Right cardiac atrium (tissue), 5 donors: ENCODE measurements at regions not wholly inside any gene's neighbourhood (a gene's known extent, or its start where the extent isn't known, plus 50 kb on each side); places are given as distances from the start of the nearest gene placed in this dataset.
A peak's percentile ranks its signal among the peaks of the same experiment; 100 is the strongest.

Experiments used
- ATAC-seq, 2 donors: fragments of 200-7000 bp; cut with Tn5 transposase; one replicate each; pipeline versions ENCODE4 v1.8.0 to v1.9.1; 2020; ENCODE audit warnings: moderate library complexity in 2 of 2, mild to moderate bottlenecking in 1 of 2
- DNase-seq, 3 donors: peaks; one replicate each; pipeline ENCODE4 v3.0.0-alpha.2; 2020
- H3K27ac ChIP-seq: one replicate; pipeline ENCODE4 v1.5.1; 2013; ENCODE audit warnings: mild to moderate bottlenecking, low read length, control low read depth, moderate library complexity
- H3K27me3 ChIP-seq: one replicate; pipeline ENCODE4 v1.6.1; 2013; ENCODE audit not compliant: control insufficient read depth, insufficient read depth
- H3K4me1 ChIP-seq: one replicate; pipeline ENCODE4 v1.6.1; 2013; ENCODE audit warnings: low read length; ENCODE audit not compliant: control insufficient read depth, insufficient read depth
- H3K4me3 ChIP-seq: one replicate; pipeline ENCODE4 v1.5.1; 2013; ENCODE audit warnings: low read length, control low read depth
- H3K9me3 ChIP-seq: one replicate; pipeline ENCODE4 v1.6.1; 2013; ENCODE audit warnings: low read length; ENCODE audit not compliant: control insufficient read depth
- WGBS: extraction: QIAGEN DNeasy Blood & Tissue Kit; methylation state at CpG from one replicate; pipeline ENCODE4 v1.1.7; 2013; 5-methylcytosine and 5-hydroxymethylcytosine counted together
- intact Hi-C, 4 donors: fragments of 100-400 bp; cut with DNase I; formaldehyde crosslinking; loops; one replicate each; pipeline versions ENCODE4 v1.11.0 to v1.14.0; 2022 to 2023
- donor health status: healthy with polysubstance abuse.
- donor health status: DM: no; HTN: yes; CAD: no.
- donor health status: DM: no; HTN: no; CAD: no.
- donor health status: DM: no; HTN: yes; CAD: no; lungs with severe emphysema.
- donor health status: DM: yes; HTN: yes; CAD: no.

DNA sequence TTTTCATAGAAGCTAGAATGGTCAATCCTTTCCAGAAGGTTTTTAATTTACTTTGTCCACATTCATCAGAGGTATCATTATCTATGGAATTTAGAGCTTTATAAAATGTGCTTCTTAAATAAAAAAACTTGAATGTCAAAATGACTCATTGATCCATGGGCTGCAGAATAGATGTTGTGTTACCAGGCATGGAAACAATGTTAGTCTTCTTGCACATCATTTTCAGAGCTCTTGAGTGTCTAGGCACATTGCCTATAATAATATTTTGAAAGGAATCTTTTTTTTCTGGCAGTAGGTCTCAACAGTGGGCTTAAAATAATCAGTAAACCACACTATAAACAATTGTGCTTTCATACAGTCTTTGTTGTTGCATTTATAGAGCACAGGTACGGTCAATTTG lies 200.3 kb downstream of the FAT4 start:
- DNase-seq (no peak), ATAC-seq (no peak)
- no peak overlapping the region for H3K4me3 ChIP-seq
- no peaks in the 10 kb centered on the region for H3K9me3 ChIP-seq
- no peak overlapping the region for H3K27ac ChIP-seq
- 93% methylated on average over 1 of the region's 1 CpG for WGBS
- intact Hi-C loops, result no loop called here
- no peaks in the 10 kb centered on the region for H3K4me1 ChIP-seq
- H3K27me3 ChIP-seq, result no peaks in the 10 kb centered on the region

DNA sequence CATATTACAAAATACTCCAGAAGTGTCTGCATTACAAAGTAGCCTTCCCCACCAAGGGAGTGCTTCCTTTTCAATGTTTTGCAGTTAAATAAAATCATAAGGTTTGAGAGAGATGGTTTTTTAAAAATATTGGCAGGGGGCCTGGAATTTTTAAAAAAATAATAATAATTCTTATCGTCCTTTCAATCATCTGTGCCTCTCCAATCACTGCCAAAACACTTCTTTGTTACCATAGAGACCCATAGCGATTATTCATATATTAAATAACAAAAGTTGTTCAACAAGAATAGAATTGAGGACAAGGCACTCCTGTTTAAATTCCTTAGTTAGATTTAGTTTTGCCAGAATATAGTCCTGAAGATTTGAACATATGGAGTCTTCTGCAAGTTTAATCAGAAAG lies 203.1 kb downstream of the FAT4 start:
- intact Hi-C loops, result no loop called here
- ATAC-seq, result no peak
- Histone ChIP-seq H3K27me3 (no peaks in the 10 kb centered on the region), H3K9me3 (no peaks in the 10 kb centered on the region), H3K27ac (no peak overlapping the region), H3K4me1 (no peaks in the 10 kb centered on the region), H3K4me3 (no peak overlapping the region)
- WGBS, result 27% methylated on average over 2 of the region's 2 CpGs
- no peak for DNase-seq

DNA sequence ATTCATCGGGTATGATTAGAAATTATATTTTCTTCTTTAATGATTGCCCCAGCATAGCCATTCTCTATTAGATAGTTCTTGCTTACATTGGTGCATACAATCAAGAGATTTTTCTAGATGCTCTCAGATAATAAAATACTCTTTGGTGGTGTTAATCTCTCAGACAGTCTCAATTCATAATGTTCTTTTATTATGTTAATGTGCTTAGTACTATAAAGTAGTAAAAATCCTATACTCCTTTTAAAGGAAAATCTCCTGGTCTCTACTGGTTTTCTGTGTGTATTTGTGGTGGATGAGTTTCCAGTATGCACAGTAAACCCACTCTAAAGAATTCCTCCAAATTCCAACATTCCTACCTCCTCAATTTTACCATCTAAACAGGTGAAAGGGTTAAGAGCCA lies 203.5 kb downstream of the FAT4 start:
- ATAC-seq (no peak), DNase-seq (no peak)
- no peak overlapping the region for H3K27ac ChIP-seq
- intact Hi-C loops, result no loop called here
- H3K4me3 ChIP-seq, result no peak overlapping the region
- H3K4me1 ChIP-seq, result no peaks in the 10 kb centered on the region
- WGBS, result 65% methylated on average over 1 of the region's 1 CpG
- no peaks in the 10 kb centered on the region for H3K9me3 ChIP-seq
- no peaks in the 10 kb centered on the region for H3K27me3 ChIP-seq

DNA sequence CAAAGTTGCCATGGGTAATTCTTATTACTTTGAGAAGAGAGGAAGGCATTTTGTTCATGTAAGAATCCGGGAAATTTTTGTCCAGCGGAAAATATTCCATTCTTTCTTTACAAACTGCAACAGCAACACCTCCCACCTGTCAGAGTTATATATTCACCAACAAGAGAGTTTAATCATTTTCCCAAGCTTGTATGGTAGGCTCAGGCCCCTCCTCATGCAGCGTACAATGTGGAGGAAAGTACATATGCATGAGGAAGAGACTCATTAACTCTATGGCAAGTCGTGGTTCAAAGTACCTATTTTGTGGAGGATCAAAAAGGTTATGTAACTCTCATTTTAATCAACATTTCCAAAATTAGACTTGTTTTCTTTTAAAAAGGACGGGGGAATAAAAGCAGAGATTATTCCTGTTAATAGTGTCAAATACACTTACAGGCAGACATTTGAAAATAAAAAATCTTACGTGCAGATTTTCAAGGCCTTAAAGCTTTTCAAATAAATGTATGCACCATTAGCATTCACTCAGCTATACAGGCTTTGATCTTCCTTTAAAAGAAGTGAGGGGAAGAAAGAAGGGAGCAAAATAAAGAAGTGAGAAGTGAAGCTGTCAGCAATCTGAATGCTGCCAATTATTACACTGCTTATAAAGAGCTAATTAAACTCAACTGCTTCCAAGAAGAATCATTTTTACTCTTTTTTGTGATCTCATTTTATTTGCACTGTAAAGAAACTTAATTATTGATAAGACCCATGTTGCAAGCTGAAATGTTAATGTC lies 204.8 kb downstream of the FAT4 start:
- no peak for DNase-seq
- ATAC-seq, result no peak
- H3K4me3 ChIP-seq, result no peak overlapping the region
- no peak overlapping the region for H3K27ac ChIP-seq
- WGBS, result 64% methylated on average over 6 of the region's 6 CpGs
- no peaks in the 10 kb centered on the region for H3K4me1 ChIP-seq
- no peaks in the 10 kb centered on the region for H3K9me3 ChIP-seq
- H3K27me3 ChIP-seq, result no peaks in the 10 kb centered on the region
- intact Hi-C loops, result no loop called here

DNA sequence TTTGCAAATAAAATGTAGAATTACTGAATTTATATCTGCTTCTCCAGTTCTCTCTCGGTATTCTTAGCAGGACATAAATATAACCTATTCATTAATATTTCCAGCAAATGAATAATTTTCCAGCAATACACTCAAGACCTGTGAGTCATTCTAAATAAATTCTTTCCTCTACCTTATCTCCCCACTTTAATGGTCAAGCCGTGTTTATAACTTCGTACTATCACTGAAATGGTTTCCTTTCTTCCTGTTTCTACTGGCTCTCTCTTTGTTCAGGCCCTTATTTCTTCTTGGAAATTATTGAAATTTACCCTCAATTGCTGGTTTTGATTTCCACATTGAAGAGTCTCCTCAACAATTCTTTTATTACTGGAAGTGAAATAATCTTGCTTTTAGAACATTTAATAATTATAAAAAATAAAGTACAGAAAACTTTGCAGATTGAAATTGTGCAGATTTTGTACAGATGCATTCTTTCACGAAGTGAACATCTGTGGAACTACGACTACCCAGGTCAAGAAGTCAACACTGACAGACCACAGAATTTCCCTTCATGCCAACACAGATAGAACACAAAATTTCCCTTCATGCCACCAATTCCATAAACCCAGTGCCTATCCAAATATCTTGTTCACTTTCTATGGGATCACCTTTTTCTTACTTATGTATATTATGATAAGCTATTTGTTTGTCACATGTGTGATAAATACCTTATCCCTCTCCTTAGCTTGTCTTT lies 205.7 kb downstream of the FAT4 start:
- ATAC-seq (peak; percentile 55 to 83), DNase-seq (no peak)
- H3K27me3 ChIP-seq, result no peaks in the 10 kb centered on the region
- H3K27ac ChIP-seq, result no peak overlapping the region
- intact Hi-C loops, result no loop called here
- H3K9me3 ChIP-seq, result no peaks in the 10 kb centered on the region
- H3K4me3 ChIP-seq, result no peak overlapping the region
- WGBS, result 35% methylated on average over 5 of the region's 5 CpGs
- no peaks in the 10 kb centered on the region for H3K4me1 ChIP-seq

DNA sequence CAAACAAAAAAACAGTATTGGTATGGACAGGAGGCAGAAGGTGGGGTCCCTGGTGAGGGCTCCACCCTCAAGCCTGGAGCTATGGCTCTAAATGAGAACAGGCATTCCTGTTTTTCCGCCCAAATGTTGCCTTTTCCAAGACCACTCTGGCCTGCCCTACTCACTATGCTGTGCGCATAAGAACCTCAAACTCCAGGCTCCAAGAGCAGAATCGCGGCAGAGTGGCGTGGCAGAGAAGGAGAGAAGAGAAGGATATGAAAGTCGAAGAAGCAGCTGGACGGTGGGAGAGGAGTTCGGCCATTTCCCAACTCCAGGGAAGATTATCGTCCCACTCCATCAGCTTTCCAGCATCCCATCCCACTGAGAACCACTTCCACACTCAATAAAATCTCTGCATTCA lies 207.8 kb downstream of the FAT4 start:
- ATAC-seq (no peak), DNase-seq (no peak)
- intact Hi-C loops, result no loop called here
- no peaks in the 10 kb centered on the region for H3K4me1 ChIP-seq
- no peaks in the 10 kb centered on the region for H3K9me3 ChIP-seq
- no peak overlapping the region for H3K4me3 ChIP-seq
- WGBS, result 94% methylated on average over 9 of the region's 9 CpGs
- H3K27me3 ChIP-seq, result no peaks in the 10 kb centered on the region
- H3K27ac ChIP-seq, result no peak overlapping the region

DNA sequence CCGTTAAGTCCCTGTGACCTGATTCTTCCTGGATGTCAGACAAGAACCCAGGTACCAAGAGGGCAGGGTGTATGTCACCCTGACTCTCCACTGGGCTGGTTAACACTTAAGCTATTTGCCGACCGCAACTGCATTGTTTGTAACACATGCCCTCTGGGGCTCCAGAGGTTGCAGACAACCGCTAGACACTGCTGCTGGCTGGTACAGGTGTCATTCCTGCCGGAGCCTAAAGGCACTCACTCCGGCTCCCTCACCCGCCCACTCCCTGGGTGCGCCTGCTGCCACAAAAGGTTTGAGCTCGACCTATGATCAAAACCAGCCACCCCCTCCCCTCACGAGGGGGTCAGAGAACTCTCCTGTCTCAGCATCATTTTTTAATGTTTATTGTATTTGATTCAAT lies 208.2 kb downstream of the FAT4 start:
- Histone ChIP-seq H3K4me1 (no peaks in the 10 kb centered on the region), H3K9me3 (no peaks in the 10 kb centered on the region), H3K27ac (no peak overlapping the region), H3K27me3 (no peaks in the 10 kb centered on the region), H3K4me3 (no peak overlapping the region)
- DNase-seq (peak in 1 of 3 donors; percentile 32), ATAC-seq (no peak)
- intact Hi-C loops, result no loop called here
- WGBS, result 93% methylated on average over 10 of the region's 10 CpGs

DNA sequence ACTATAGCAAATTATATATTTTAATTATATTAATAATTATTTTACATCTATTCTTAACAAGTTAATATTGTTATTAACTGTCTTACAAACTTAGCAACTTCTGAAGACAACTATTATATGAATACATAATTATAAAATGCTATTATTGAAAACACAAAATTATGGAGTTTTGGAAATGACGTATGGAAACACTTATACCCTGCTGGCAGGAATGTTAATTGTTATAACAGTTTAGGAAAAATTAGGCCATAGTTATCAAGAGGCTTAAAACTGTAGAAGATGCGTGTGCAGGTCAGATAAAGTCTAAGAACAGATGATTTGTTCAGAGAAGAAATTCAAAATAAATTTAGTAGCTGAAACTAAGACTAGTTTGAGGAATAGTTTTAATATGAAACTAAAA lies 211.7 kb downstream of the FAT4 start:
- no peaks in the 10 kb centered on the region for H3K9me3 ChIP-seq
- no peaks in the 10 kb centered on the region for H3K4me1 ChIP-seq
- ATAC-seq (no peak), DNase-seq (no peak)
- WGBS, result 77% methylated on average over 2 of the region's 2 CpGs
- H3K4me3 ChIP-seq, result no peak overlapping the region
- no peaks in the 10 kb centered on the region for H3K27me3 ChIP-seq
- no peak overlapping the region for H3K27ac ChIP-seq
- intact Hi-C loops, result no loop called here

DNA sequence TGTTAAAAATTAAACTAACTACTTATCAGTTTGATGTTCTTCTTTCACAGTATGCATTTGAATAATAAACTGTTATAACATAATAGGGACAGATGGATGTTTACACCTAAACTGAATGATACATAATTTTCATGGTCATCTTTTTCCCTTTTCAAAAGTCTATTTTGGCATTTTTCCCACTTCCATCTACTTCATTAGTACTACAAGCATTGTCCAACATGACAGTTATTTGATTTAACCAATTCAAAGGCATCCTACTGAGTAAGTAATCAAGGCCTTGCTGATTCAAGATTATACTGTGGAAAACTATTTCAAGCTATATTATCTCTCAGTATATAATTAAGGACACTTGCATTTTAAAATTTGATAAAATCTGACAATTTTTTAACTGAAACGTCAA lies 212.9 kb downstream of the FAT4 start:
- Histone ChIP-seq H3K9me3 (no peaks in the 10 kb centered on the region), H3K4me3 (no peak overlapping the region), H3K27me3 (no peaks in the 10 kb centered on the region), H3K4me1 (no peaks in the 10 kb centered on the region), H3K27ac (no peak overlapping the region)
- ATAC-seq, result no peak
- WGBS, result 91% methylated on average over 1 of the region's 1 CpG
- DNase-seq, result no peak
- intact Hi-C loops, result no loop called here

DNA sequence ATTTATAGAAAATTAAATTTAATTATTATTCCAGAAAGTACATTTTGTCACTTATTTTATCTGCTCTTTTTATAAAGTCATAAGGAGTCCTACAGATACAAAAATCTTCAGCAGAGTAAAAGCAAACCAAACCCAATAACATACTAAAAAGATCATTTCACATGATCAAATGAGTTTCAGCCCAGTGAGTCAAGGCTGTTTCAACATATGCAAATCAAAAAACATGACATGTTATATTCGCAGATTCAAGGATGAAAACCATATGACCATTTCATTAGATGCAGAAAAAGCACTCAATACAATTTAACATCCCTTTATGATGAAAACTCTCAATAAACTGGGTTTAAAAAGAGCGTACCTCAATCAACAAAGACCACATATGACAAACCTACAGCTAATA lies 214.3 kb downstream of the FAT4 start:
- intact Hi-C loops, result no loop called here
- no peak overlapping the region for H3K27ac ChIP-seq
- 94% methylated on average over 2 of the region's 2 CpGs for WGBS

DNA sequence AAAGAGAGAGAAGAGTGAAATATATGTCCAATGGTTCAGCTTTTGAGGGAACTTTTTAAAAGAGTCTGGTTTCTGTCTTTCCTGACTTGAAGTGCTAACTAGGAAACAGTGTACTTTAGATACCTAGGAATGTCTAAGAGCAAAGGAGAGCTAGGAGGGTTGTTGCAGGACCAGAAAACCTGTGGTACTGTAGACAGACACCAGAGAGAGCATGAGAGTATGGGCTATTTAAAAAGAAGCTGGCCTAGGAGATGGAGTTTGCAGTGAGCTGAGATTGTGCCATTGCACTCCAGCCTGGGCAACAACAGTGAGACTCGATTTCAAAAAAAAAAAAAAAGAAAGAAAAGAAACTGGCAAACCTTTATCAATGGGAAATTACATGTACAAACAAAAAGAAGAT lies 223.9 kb downstream of the FAT4 start:
- intact Hi-C loops, result no loop called here
- no peak overlapping the region for H3K27ac ChIP-seq
- WGBS, result 46% methylated on average over 1 of the region's 1 CpG
- H3K27me3 ChIP-seq, result no peaks in the 10 kb centered on the region
- peak in 1 of 2 donors; percentile 75 for ATAC-seq
- no peak for DNase-seq
- H3K4me1 ChIP-seq, result no peaks in the 10 kb centered on the region
- no peaks in the 10 kb centered on the region for H3K9me3 ChIP-seq
- no peak overlapping the region for H3K4me3 ChIP-seq

More for the DNA sequence above, 214.3 kb downstream of the FAT4 start:
- Histone ChIP-seq H3K27me3 (no peaks in the 10 kb centered on the region), H3K4me1 (no peaks in the 10 kb centered on the region), H3K4me3 (no peak overlapping the region), H3K9me3 (no peaks in the 10 kb centered on the region)
- ATAC-seq, result no peak
- no peak for DNase-seq
